ENCODE measurements at regions not wholly inside any gene's neighbourhood (a gene's known extent, or its start where the extent isn't known, plus 50 kb on each side); places are given as distances from the start of the nearest gene placed in this dataset.

GRCh38 chr3:113353678-113354077 lies 87.6 kb downstream of the CFAP44 start:
- POLR2A ChIA-PET (ENCODE audit: partially characterized antibody): interaction anchor here (0.6 kb wide), 1 partner anchor 10 kb away, joined by 4 read pairs; no protein-coding TSS in a partner anchor
- FAIRE-seq: no peak
- no peaks in the 10 kb centered on the region for H3K27me3 ChIP-seq (replicated peaks in 1 of 4; ENCODE audit: control insufficient read depth in 3 of 4, extremely low read depth in 1 of 4, insufficient read depth in 3 of 4, low read length in 3 of 4)
- no peak overlapping the region for H4K5ac ChIP-seq (ENCODE audit: insufficient read length, low read depth, low read length)
- H4K20me1 ChIP-seq (replicated peaks in 1 of 2; ENCODE audit: control insufficient read depth in 1 of 2, insufficient read depth in 2 of 2, low read length in 2 of 2): no peaks in the 10 kb centered on the region
- H2BK15ac ChIP-seq (ENCODE audit: low read length): no peak overlapping the region
- CTCF ChIA-PET (ENCODE audit: partially characterized antibody): interaction anchor here (0.5 to 2.3 kb wide), 14 partner anchors 8 to 255 kb away, joined by 3 to 11 read pairs (median 3); no protein-coding TSS in a partner anchor
- H2AFZ ChIP-seq (ENCODE audit: low read length): no peak overlapping the region
- H3K9ac ChIP-seq (replicated peaks in 1 of 4; ENCODE audit: extremely low read depth in 1 of 4, low read depth in 3 of 4, low read length in 3 of 4): no peak overlapping the region
- DNase-seq (ENCODE audit: low read depth in 1 of 2, low spot score in 2 of 2): no peak
- no peak overlapping the region for H2BK120ac ChIP-seq (replicated peaks; ENCODE audit: low read depth, low read length)
- H3K18ac ChIP-seq (ENCODE audit: extremely low read depth, low read length): no peak overlapping the region
- H2BK12ac ChIP-seq (ENCODE audit: low read depth, low read length): no peak overlapping the region
- no peak overlapping the region for H2AK5ac ChIP-seq (ENCODE audit: low read depth, low read length)
- H3K4me2 ChIP-seq (ENCODE audit: insufficient read depth in 1 of 2, low read depth in 2 of 2, low read length in 2 of 2): no peak overlapping the region
- no peaks in the 10 kb centered on the region for H3K36me3 ChIP-seq (ENCODE audit: control insufficient read depth in 2 of 4, insufficient read depth in 4 of 4, low read length in 3 of 4)
- no peaks in the 10 kb centered on the region for H3K9me3 ChIP-seq (ENCODE audit: insufficient read depth in 2 of 2, low read depth in 1 of 2, low read length in 1 of 2)
- no peaks in the 10 kb centered on the region for H3K4me1 ChIP-seq (replicated peaks in 1 of 4; ENCODE audit: control insufficient read depth in 3 of 4, insufficient read depth in 4 of 4, low read length in 3 of 4)
- no peaks in the 10 kb centered on the region for H3K79me1 ChIP-seq (ENCODE audit: low read depth, low read length)
- H2BK5ac ChIP-seq (ENCODE audit: low read depth, low read length): no peak overlapping the region
- H3K4ac ChIP-seq (replicated peaks; ENCODE audit: insufficient read length, low read depth, low read length): no peak overlapping the region
- no peak overlapping the region for H2BK20ac ChIP-seq (ENCODE audit: low read length)
- no peaks in the 10 kb centered on the region for H3K23me2 ChIP-seq (ENCODE audit: low read depth, low read length)
- TF ChIP-seq RFX5 (IDR thresholded peaks at IDR 0.05; ENCODE audit: borderline replicate concordance, low read depth, low read length): no peak
- TF ChIP-seq POU5F1 (IDR thresholded peaks at IDR 0.05; ENCODE audit: low read depth, low read length): no peak
- TF ChIP-seq RXRA (IDR thresholded peaks at IDR 0.05; ENCODE audit: insufficient read depth, low read depth, low read length): no peak
- no peak for TF ChIP-seq CHD1 (IDR thresholded peaks at IDR 0.05; ENCODE audit: low read depth, low read length)
- no peak overlapping the region for H4K8ac ChIP-seq (ENCODE audit: extremely low read depth, insufficient read depth, low read length)
- H3K27ac ChIP-seq (ENCODE audit: low read depth, low read length): no peak overlapping the region
- H3K23ac ChIP-seq (ENCODE audit: insufficient read length): no peak overlapping the region
- H4K91ac ChIP-seq (replicated peaks; ENCODE audit: insufficient read length, low read length): no peak overlapping the region
- H3K79me2 ChIP-seq (ENCODE audit: control insufficient read depth in 1 of 2, insufficient read depth in 2 of 2, low read length in 2 of 2): no peaks in the 10 kb centered on the region
- H3K14ac ChIP-seq (ENCODE audit: insufficient read length): no peak overlapping the region
- H3K4me3 ChIP-seq (ENCODE audit: extremely low read depth in 1 of 4, insufficient read depth in 2 of 4, low read depth in 3 of 4, low read length in 4 of 4): no peak overlapping the region
- 67% methylated on average over 1 of the region's 1 CpG; no CpG with 5 or more reads in 1 of the 2 experiments for WGBS, 2 experiments (ENCODE audit: extremely low coverage in 1 of 2, insufficient coverage in 1 of 2, insufficient read length in 1 of 2, insufficient replicate concordance in 2 of 2, low coverage in 1 of 2, low lambda C conversion rate in 2 of 2, missing lambda C conversion rate in 1 of 2)
- no peak overlapping the region for H3K56ac ChIP-seq (replicated peaks; ENCODE audit: insufficient read length, low read depth, low read length)
